DMS53 (cell line): ENCODE measurements at regions not wholly inside any gene's neighbourhood (a gene's known extent, or its start where the extent isn't known, plus 50 kb on each side); places are given as distances from the start of the nearest gene placed in this dataset.

ENCODE experiments used
- DNase-seq: peaks from one replicate; lab custom pipeline; 2025; lab: John Stamatoyannopoulos, UW

DNA sequence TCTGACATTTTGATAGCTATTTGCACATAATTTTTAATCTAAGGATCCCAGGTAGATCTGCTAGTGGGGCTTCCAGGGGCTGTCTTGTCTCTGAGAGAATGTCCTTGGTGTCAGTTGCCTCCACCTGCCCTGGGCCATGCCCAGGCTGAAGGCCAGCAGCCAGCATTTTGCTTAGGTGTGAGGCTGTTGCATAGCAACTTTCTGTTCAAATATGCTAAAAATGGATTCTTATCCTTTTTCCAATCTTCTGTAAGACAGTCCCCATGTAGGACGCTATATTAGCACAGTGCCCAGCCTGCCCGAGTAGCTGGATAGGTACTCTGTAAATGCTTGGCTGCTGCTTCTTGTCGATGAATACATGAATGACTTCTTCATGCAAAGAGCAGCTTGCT, 62.5 kb upstream of the CITED2 start:
- no peak for DNase-seq

DNA sequence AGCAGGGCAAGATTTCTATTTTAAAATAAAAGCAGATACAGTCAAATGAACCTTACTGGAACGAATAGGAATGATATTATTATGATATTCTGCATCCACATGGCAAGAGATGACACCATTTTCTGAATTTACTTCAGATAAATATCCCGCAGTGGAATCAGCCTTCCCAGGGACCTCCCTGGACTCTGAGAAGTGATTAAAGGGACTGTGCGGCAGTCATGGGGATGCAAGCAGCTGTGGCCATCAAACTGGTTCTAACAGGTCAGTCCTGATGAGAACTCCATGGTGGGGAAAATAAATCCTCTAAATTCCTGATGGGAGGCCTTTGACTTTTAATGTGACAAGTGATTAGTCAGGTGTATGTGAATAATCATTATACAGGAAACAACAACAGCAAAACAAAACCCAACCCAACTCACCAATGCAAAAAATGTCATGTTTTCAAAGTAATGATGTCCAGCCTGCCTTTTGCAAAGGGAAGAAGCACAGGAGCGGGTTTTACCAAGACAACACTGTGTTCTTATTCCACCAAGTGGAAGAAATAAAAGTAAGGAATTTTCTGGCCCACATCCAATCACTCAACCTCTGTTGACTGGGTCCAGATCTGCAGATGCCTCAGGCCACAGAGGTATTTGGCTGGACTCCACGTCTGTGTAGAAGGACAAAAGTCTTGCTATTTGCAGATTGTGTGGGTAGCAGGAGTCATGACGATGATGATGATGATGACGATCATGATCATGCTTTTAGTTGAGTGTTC, 61.9 kb upstream of the CITED2 start:
- DNase-seq = no peak

DNA sequence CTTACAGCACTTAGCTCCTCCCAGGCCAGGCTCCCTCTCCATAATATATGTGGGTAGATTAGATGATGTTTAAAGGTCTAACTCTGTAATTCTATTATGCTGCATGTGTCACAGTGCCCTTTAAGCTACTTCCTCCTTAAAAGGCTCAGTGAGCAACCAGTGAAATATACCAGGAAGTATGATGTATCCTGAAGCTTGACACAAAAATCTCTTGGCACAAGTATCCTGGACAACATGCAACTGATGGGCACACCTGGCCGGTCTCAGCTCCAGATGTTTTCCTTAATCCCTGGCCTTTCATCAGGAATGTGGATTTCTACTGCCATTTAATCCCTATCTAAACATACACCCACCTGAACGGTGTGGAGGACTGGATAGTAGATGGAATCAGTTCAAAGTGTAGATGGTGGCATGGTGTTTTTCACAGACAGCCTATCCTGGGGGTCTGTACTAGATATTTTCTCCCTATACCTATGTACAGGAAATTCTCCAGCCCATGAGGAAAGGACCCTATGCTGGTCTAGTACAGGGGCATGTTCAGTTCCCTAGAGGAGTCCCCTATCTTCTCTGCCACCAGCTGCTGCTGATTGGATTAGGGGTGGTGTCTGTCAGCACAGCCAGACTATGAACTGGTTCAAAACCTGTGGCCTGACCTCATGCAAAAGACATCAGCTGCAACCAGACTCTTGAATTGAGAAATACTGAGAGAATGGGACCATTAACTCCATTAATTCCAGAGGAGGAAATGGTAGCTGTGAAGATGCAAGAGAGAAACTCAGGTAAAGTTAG, 59.4 kb upstream of the CITED2 start:
- peak; percentile 66 for DNase-seq

DNA sequence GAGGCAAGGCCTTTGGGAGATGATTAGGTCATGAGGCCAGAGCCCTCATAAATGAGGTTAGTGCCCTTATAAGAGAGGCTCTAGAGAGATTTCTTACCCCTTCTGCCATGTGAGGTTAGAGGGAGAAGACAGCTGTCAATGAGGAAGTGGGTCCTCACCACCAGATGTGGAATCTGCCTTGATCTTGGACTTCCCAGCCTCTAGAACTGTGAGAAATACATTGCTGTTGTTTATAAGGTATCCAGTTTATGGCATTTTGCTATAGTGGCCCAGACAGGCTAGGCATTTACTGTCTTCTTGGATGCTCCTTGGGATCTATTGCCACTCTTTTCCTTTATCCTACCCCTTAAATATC, 57.1 kb upstream of the CITED2 start:
- DNase-seq = no peak

DNA sequence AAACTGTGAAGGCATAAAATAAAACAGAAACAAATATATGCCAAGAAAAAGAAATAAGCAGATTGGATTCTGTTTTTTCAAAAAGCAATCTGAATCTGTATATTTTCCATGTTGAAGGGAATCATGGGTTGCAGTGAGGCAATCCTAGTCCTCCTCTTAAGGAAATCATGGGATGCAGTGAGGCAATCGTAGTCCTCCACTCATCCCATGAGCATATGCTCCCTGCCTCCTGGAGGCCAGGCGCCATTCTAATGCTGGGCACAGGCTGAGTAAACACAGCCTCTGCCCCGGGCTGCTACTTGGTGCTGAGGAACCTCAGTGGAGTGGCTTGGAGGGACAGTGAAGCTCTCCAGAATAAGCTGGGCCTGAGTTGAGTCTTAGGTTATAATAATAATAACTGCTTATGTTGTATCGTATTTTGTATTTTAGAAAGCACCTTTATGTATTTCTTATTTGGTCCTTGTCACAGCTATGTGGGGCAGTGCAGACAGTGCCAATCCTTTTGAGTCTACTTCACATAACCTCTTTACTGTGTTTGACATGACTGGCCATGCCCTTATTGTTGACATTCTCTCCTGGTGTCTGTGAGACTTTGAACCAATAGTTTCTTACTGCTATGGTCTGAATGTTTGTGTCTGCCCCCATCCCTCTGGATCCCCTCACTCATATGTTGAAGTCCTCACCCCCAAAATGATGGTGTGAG, 56.6 kb upstream of the CITED2 start:
- peak; percentile 27 for DNase-seq

DNA sequence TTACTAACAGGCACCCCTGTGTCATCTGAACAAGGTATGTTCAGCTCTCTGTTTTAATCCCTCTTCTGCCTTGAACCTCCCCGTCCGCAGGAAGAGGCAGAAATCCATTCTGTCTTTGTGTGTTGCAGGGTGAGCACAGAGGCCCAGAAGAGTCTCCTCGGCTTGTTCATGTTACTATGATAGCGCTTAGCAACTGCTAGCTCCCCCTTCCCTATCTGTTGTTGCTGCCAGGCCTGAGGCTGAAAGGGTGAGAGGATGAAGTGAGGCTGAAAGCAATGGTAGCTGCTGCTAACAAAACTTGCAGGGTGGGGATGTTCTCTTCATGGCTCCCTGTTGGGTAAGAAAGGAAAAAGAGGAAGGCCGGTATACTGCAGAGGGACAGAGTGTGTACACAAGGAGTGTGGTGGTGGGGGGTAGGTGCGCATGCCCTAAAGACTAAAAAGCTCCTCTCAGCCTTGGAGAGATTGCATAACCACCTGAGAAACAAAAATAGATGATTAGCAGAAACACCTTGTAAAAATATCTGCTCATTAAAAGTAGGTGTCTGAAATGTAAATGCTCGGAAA, 55.2 kb upstream of the CITED2 start:
- no peak for DNase-seq

DNA sequence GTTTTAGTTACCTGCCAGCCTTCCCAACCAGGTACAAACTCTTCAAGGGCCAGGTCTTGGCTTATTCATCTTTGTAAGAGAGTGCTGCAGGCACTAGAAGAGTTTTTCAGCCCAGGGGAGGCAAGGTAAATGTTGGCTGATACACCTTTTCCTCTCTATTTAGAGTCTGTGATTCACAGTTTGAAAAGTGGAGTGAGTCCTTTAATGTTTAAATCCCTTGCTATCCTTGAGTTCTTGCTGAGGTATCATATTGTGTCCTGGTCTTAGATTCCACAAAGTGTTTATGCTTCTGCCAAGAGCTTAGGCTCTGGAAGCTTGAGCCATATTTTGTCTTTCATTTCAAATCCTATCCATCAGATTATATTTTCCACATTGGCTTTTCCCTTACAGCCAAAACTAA, 52.8 kb upstream of the CITED2 start:
- no peak for DNase-seq

DNA sequence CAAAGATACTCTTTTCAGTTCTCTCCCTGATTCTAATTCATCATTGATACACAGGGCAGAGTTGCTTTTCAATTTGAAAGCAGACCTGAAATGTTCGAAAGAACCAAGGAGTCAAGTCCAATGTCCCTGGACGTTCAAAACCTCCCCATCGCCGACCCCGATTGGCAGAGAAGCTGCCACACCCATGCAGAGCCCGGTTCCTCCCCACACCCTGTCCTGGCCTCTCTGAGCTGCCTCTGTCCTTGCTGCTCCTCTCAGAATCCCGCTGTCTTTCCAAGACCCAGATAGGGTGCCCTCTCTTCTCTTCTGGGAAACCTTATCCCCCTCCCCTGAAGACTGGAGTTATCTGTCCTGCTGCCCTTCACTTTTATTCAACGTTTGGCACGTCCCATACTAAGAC, 52.3 kb upstream of the CITED2 start:
- DNase-seq = no peak

DNA sequence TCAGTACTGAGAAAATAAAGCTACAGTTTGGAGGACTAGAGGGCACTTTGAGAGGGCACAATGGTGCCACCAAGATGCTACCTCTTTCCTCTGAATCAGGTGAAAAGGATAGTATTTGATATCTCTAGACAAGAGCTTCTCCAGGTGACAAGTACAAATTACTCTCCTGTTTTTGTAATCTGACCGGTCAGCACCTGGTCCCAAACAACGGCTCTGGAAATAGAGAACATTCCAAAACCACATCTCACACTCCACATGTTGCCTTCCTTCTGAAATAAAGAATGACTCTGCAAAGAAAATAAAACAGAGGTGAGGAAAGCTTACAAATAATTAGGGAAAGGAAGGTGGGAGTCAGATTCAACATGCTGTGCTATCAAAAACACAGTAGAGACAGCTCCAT, 51.3 kb upstream of the CITED2 start:
- no peak for DNase-seq

DNA sequence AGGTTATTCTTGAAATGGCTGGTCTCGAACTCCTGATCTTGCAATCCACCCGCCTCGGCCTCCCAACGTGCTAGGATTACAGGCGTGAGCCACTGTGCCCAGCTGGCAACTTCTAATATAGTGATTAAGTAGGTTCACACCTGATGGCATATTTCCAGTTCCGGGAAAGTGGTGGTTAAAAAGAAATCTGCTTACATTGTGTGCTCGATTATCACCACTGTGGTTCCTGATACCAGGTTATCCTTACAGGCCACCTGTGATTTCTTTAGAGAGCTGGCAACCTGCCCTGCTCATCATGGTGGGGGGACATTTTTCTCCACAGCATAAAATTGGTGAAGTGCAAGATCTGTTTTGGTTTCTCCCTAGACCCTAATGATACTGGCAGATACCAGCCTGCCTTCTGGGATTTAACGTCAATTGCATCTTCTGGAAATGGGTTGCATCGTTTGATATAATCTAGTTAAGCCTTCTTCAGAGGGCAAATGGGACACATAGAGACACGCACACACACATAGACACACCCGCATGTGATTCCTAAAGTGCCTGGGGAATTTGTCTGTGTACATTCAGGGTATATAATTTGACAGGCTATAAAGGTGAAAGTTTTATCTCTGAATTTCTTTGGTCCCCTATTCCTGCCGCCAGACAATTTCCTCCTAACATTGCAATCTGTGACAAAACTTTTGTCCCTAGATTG, 49.7 kb upstream of the CITED2 start:
- no peak for DNase-seq
